A673 (cell line): ENCODE measurements at regions not wholly inside any gene's neighbourhood (a gene's known extent, or its start where the extent isn't known, plus 50 kb on each side); places are given as distances from the start of the nearest gene placed in this dataset.

ENCODE experiments used
- CTCF ChIP-seq: fragments of 300-800, 200-600 bp; sonication (generic); conservative IDR thresholded peaks from 2 replicates; pipeline ENCODE4 v1.5.1; 2017; ENCODE audit warnings: low read depth, mild to moderate bottlenecking, antibody characterized with exemption, low read length, moderate library complexity, mixed read lengths
- EZH2 ChIP-seq: fragments of 200-600 bp; sonication (generic); IDR thresholded peaks from 2 replicates; pipeline ENCODE4 v1.6.1; 2017; ENCODE audit warnings: borderline replicate concordance, low read depth, mild to moderate bottlenecking, mixed read lengths, antibody characterized with exemption, low read length; ENCODE audit not compliant: poor library complexity, severe bottlenecking

- no peak for TF ChIP-seq CTCF
- TF ChIP-seq EZH2: no peak
Measured at GRCh38 chr16:79298476-79298875, 302.1 kb downstream of the MAF start.
